ENCODE measurements at regions not wholly inside any gene's neighbourhood (a gene's known extent, or its start where the extent isn't known, plus 50 kb on each side); places are given as distances from the start of the nearest gene placed in this dataset.

GRCh38 chrX:10050481-10050880 is 83.3 kb downstream of the CLDN34 start:
- TF ChIP-seq, protein P1, sequence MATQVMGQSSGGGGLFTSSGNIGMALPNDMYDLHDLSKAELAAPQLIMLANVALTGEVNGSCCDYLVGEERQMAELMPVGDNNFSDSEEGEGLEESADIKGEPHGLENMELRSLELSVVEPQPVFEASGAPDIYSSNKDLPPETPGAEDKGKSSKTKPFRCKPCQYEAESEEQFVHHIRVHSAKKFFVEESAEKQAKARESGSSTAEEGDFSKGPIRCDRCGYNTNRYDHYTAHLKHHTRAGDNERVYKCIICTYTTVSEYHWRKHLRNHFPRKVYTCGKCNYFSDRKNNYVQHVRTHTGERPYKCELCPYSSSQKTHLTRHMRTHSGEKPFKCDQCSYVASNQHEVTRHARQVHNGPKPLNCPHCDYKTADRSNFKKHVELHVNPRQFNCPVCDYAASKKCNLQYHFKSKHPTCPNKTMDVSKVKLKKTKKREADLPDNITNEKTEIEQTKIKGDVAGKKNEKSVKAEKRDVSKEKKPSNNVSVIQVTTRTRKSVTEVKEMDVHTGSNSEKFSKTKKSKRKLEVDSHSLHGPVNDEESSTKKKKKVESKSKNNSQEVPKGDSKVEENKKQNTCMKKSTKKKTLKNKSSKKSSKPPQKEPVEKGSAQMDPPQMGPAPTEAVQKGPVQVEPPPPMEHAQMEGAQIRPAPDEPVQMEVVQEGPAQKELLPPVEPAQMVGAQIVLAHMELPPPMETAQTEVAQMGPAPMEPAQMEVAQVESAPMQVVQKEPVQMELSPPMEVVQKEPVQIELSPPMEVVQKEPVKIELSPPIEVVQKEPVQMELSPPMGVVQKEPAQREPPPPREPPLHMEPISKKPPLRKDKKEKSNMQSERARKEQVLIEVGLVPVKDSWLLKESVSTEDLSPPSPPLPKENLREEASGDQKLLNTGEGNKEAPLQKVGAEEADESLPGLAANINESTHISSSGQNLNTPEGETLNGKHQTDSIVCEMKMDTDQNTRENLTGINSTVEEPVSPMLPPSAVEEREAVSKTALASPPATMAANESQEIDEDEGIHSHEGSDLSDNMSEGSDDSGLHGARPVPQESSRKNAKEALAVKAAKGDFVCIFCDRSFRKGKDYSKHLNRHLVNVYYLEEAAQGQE (IDR thresholded peaks at IDR 0.05; ENCODE audit: low read depth): no peak
- TF ChIP-seq FOXM1 (IDR thresholded peaks at IDR 0.05; ENCODE audit: borderline replicate concordance, low read depth) (no peak), EGR1 (IDR thresholded peaks at IDR 0.05) (no peak), CEBPB (IDR thresholded peaks at IDR 0.05) (no peak), ZBTB7A (IDR thresholded peaks at IDR 0.05; ENCODE audit: low read depth) (no peak), NFIC (IDR thresholded peaks at IDR 0.05) (no peak), TCF12 (IDR thresholded peaks at IDR 0.05; ENCODE audit: low read depth) (no peak), RAD21 (IDR thresholded peaks at IDR 0.05; ENCODE audit: low read depth) (no peak), TAF1 (IDR thresholded peaks at IDR 0.05; ENCODE audit: low read depth) (no peak), YY1 (IDR thresholded peaks at IDR 0.05; ENCODE audit: low read depth) (no peak), EP300 (IDR thresholded peaks at IDR 0.05; ENCODE audit: borderline replicate concordance) (no peak), TEAD4 (IDR thresholded peaks at IDR 0.05) (no peak), CREB1 (IDR thresholded peaks at IDR 0.05; ENCODE audit: low read depth) (no peak)
- TF ChIP-seq, protein P2, sequence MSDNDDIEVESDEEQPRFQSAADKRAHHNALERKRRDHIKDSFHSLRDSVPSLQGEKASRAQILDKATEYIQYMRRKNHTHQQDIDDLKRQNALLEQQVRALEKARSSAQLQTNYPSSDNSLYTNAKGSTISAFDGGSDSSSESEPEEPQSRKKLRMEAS (IDR thresholded peaks at IDR 0.05): no peak
- TF ChIP-seq, protein P3, sequence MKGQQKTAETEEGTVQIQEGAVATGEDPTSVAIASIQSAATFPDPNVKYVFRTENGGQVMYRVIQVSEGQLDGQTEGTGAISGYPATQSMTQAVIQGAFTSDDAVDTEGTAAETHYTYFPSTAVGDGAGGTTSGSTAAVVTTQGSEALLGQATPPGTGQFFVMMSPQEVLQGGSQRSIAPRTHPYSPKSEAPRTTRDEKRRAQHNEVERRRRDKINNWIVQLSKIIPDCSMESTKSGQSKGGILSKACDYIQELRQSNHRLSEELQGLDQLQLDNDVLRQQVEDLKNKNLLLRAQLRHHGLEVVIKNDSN (IDR thresholded peaks at IDR 0.05): no peak

DNA sequence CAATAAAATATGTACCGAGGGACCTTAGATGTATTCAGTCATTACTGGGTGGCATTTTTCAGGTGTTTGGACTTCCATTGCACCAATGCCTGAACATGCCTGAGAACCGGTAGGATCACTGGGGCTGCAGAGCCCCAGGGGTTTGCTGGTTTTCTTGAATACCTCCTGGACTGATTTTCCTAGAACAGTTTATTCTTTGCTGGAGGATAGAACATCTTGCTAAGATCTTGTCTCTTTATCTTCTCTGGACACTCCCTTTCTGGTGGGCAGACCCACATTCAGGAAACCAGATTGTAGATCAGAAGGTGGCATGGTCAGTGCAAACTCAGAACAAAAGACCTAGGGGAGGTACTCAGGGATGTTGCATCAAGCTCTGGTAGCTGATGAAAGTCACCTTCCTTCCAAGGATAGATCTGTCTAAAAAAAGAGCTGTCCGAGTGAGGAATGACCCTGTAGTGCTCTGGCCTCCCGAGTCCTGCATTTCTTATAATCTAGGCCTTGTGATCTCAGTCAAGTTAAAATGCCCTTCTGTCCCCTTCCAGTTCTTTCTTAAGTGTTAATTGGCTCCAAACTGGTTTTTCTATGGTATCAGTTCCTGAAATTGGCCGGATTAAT is 84.8 kb downstream of the CLDN34 start:
- TF ChIP-seq EP300 (IDR thresholded peaks at IDR 0.05; ENCODE audit: borderline replicate concordance) (no peak), TEAD4 (IDR thresholded peaks at IDR 0.05) (no peak), YY1 (IDR thresholded peaks at IDR 0.05; ENCODE audit: low read depth) (no peak)

DNA sequence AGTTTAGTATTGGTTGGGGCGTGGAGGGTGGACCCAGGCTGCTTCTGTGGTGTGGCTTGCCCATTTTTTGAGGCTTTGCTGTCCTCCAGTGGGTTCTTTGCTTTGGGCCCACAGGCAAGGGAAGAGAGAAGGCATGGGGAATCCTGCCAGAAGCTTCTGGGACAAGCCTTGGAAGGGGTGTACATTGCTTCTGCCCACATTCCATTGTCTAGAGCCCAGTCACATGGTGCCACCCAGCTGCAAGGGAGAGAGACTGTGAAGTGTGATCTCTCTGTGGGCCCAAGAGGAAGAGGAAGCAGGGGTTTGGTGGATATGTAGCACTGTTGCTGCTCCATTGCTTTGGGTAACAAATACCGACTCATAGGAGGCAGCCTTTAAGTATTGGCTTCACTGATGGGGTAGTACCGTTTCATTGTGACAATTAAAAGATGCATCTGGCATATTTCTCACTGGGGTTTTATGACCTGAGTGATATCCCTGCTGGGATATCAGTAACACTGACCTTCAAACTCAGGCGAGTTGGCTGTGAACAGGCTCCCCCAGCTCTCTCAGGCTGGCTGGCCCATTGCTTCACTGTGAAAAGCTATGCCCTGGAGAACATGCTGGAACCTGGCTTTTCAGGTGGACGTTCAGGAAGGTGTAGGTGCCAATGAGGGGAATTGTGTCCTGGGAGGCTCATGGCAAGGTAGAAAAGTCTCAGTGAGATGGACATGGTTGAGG is 85.9 kb downstream of the CLDN34 start:
- TF ChIP-seq TEAD4 (IDR thresholded peaks at IDR 0.05) (no peak), NFIC (IDR thresholded peaks at IDR 0.05) (no peak)
- TF ChIP-seq, protein P3 (IDR thresholded peaks at IDR 0.05): peak; percentile 47; the same call in 1 of the 2 replicates

DNA sequence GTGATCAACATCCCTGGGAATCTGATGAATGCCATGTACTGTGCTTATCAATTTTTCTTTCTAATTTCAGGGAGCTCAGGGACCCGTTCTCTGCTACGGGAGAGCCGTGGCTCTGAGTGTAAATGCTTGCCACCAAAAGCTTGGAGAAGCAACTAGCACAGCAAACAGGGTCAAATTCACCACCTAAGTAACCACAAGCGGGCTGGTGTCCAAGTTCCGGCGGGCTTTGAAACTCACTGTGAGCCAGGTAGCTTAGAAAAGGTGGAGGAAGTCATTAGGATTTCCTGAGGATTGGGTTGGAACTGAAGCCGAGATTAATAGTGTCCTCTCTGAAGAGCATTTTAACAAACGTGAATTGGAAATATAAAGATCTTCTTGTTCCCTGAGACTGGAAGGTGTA is 87.2 kb downstream of the CLDN34 start:
- no peak for TF ChIP-seq CREB1 (IDR thresholded peaks at IDR 0.05; ENCODE audit: low read depth)
- TF ChIP-seq, protein P2 (IDR thresholded peaks at IDR 0.05): no peak
- no peak for TF ChIP-seq EGR1 (IDR thresholded peaks at IDR 0.05)
- TF ChIP-seq TEAD4 (IDR thresholded peaks at IDR 0.05): no peak
- TF ChIP-seq NFIC (IDR thresholded peaks at IDR 0.05): no peak
- no peak for TF ChIP-seq TAF1 (IDR thresholded peaks at IDR 0.05; ENCODE audit: low read depth)
- TF ChIP-seq EP300 (IDR thresholded peaks at IDR 0.05; ENCODE audit: borderline replicate concordance): no peak
- no peak for TF ChIP-seq FOXM1 (IDR thresholded peaks at IDR 0.05; ENCODE audit: borderline replicate concordance, low read depth)

DNA sequence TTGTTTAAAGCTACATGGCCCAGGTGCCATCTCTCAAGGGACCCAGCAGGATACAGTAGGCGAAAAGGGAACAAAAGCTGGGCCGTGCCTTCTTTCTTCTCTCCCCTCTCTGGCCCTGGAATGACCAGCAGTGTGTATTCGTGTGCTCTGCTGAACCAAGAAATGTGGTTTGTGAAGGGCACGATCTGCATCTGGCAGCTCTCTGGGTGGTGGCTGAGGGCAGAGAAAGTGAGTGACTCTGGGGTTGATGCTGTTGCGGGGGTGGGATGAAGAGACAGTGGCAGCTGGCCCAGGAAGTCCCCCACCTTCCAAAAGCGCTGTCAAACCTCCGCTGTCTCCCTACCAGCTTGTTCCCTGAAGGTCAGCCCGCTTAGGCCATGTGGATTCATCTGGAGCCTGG is 88.3 kb downstream of the CLDN34 start:
- TF ChIP-seq EGR1 (IDR thresholded peaks at IDR 0.05) (no peak), FOXM1 (IDR thresholded peaks at IDR 0.05; ENCODE audit: borderline replicate concordance, low read depth) (no peak), RAD21 (IDR thresholded peaks at IDR 0.05; ENCODE audit: low read depth) (no peak), CEBPB (IDR thresholded peaks at IDR 0.05) (no peak), NFIC (IDR thresholded peaks at IDR 0.05) (no peak), EP300 (IDR thresholded peaks at IDR 0.05; ENCODE audit: borderline replicate concordance) (no peak), CREB1 (IDR thresholded peaks at IDR 0.05; ENCODE audit: low read depth) (no peak)
- TF ChIP-seq, protein P3 (IDR thresholded peaks at IDR 0.05): no peak

GRCh38 chrX:10062352-10062751 is 94.4 kb upstream of the CLCN4 start:
- TF ChIP-seq RAD21 (IDR thresholded peaks at IDR 0.05; ENCODE audit: low read depth) (no peak), EGR1 (IDR thresholded peaks at IDR 0.05) (no peak), TAF1 (IDR thresholded peaks at IDR 0.05; ENCODE audit: low read depth) (no peak)

GRCh38 chrX:10062980-10063379 is 93.8 kb upstream of the CLCN4 start:
- no peak for TF ChIP-seq ZBTB7A (IDR thresholded peaks at IDR 0.05; ENCODE audit: low read depth)
- peak; percentile 32; the same call in 1 of the 2 replicates for TF ChIP-seq TEAD4 (IDR thresholded peaks at IDR 0.05)

GRCh38 chrX:10064736-10065135 is 92.0 kb upstream of the CLCN4 start:
- TF ChIP-seq YY1 (IDR thresholded peaks at IDR 0.05; ENCODE audit: low read depth) (no peak), TAF1 (IDR thresholded peaks at IDR 0.05; ENCODE audit: low read depth) (no peak), EGR1 (IDR thresholded peaks at IDR 0.05) (no peak), CREB1 (IDR thresholded peaks at IDR 0.05; ENCODE audit: low read depth) (no peak)
- TF ChIP-seq, protein P2 (IDR thresholded peaks at IDR 0.05): no peak
- TF ChIP-seq, protein P3 (IDR thresholded peaks at IDR 0.05): no peak
- TF ChIP-seq, protein P1 (IDR thresholded peaks at IDR 0.05; ENCODE audit: low read depth): no peak
